Osteoblast (primary cell): ENCODE measurements at regions not wholly inside any gene's neighbourhood (a gene's known extent, or its start where the extent isn't known, plus 50 kb on each side); places are given as distances from the start of the nearest gene placed in this dataset.

ENCODE experiments used
- DNase-seq: peaks from one replicate; pipeline ENCODE4 v3.0.0; 2011; ENCODE audit warnings: low spot score, mixed read lengths; ENCODE audit not compliant: insufficient read length; ENCODE audit errors: missing footprints
- H2AFZ ChIP-seq: 2 replicates; pipeline ENCODE4 v1.6.0; 2011; ENCODE audit warnings: mild to moderate bottlenecking, low read length
- H3K27ac ChIP-seq: 2 replicates; pipeline ENCODE4 v1.5.1; 2011; ENCODE audit warnings: mild to moderate bottlenecking, low read depth, low read length, moderate library complexity
- H3K27me3 ChIP-seq: 2 replicates; pipeline ENCODE4 v1.6.0; 2012; ENCODE audit warnings: mild to moderate bottlenecking, control low read depth, inconsistent platforms, low read length, moderate library complexity; ENCODE audit not compliant: insufficient read depth
- H3K36me3 ChIP-seq: 2 replicates; pipeline ENCODE4 v1.5.1; 2011; ENCODE audit warnings: mild to moderate bottlenecking, low read length, control low read depth, moderate library complexity; ENCODE audit not compliant: insufficient read depth
- H3K4me1 ChIP-seq: 2 replicates; pipeline ENCODE4 v1.5.1; 2011; ENCODE audit warnings: mild to moderate bottlenecking, low read length, control low read depth, moderate library complexity; ENCODE audit not compliant: insufficient read depth
- H3K4me2 ChIP-seq: 2 replicates; pipeline ENCODE4 v1.6.0; 2011; ENCODE audit warnings: mild to moderate bottlenecking, low read length; ENCODE audit not compliant: insufficient read depth
- H3K4me3 ChIP-seq: fragments of 200-600 bp; sonication (generic); 3 replicates; pipeline ENCODE4 v1.5.1; 2012; ENCODE audit warnings: mild to moderate bottlenecking, low read length, inconsistent platforms; ENCODE audit not compliant: insufficient read depth
- H3K79me2 ChIP-seq: 2 replicates; pipeline ENCODE4 v1.6.0; 2012; ENCODE audit warnings: mild to moderate bottlenecking, low read length, control low read depth, inconsistent platforms; ENCODE audit not compliant: insufficient read depth
- H3K9me3 ChIP-seq: 2 replicates; pipeline ENCODE4 v1.5.1; 2011; ENCODE audit warnings: low read depth, low read length, control low read depth
- H4K20me1 ChIP-seq: 2 replicates; pipeline ENCODE4 v1.6.0; 2012; ENCODE audit warnings: mild to moderate bottlenecking, low read length, control low read depth; ENCODE audit not compliant: insufficient read depth
- TF ChIP-seq, protein P1 (sequence below): IDR thresholded peaks from 2 replicates; pipeline ENCODE4 v1.5.1; 2011; ENCODE audit warnings: mild to moderate bottlenecking, low read depth, low read length, moderate library complexity; ENCODE audit errors: extremely low read depth

DNA sequence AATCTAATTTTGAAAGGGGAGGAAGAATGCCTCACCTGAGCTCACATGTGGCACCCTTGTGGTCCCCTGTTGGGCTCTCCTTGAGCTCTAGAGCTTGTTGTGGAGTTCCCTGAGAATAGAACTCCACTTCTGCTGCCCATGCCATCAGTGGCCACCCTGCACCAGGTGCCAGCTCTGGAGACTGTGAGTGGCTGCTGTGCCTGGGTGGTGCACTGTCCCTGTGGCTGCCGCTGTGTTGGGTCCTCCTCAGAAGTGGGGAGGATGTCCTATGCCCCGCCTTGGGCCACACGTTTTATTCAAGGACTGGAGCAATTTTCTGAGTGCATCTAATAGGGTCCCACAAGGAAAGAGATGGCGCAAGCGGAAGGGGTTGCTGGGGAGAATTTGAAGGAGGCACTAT, 67.9 kb upstream of the MAP3K7 start:
- TF ChIP-seq, protein P1, sequence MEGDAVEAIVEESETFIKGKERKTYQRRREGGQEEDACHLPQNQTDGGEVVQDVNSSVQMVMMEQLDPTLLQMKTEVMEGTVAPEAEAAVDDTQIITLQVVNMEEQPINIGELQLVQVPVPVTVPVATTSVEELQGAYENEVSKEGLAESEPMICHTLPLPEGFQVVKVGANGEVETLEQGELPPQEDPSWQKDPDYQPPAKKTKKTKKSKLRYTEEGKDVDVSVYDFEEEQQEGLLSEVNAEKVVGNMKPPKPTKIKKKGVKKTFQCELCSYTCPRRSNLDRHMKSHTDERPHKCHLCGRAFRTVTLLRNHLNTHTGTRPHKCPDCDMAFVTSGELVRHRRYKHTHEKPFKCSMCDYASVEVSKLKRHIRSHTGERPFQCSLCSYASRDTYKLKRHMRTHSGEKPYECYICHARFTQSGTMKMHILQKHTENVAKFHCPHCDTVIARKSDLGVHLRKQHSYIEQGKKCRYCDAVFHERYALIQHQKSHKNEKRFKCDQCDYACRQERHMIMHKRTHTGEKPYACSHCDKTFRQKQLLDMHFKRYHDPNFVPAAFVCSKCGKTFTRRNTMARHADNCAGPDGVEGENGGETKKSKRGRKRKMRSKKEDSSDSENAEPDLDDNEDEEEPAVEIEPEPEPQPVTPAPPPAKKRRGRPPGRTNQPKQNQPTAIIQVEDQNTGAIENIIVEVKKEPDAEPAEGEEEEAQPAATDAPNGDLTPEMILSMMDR = no peak
- Histone ChIP-seq H2AFZ (no peak overlapping the region), H3K9me3 (no peaks in the 10 kb centered on the region), H3K27ac (no peak overlapping the region), H3K4me1 (no peaks in the 10 kb centered on the region), H3K79me2 (no peaks in the 10 kb centered on the region), H3K27me3 (no peaks in the 10 kb centered on the region), H3K4me3 (no peak overlapping the region), H4K20me1 (no peaks in the 10 kb centered on the region), H3K4me2 (no peak overlapping the region), H3K36me3 (no peaks in the 10 kb centered on the region)
- DNase-seq = no peak

DNA sequence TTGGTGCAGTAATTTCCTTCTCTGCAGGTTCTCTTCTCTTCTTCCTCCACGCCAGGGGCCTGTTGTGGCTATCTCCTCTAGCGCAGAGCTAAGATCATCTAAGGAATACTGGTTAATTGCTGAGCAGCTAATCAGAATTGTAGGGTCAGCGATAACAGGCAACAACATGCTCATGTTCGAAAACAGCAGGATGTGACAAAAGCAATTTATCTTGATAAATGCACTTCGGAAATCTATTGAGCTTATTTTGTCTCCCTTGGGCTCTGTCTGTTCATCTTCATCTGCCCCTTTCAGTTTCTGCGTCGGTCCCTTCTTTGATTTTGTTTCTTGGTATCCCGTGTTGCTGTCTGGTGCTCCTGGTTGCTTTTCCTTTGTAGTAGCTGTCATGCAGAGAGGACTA, 67.3 kb upstream of the MAP3K7 start:
- Histone ChIP-seq H3K27me3 (no peaks in the 10 kb centered on the region), H3K27ac (no peak overlapping the region), H4K20me1 (no peaks in the 10 kb centered on the region), H3K79me2 (no peaks in the 10 kb centered on the region), H3K4me3 (no peak overlapping the region), H3K4me2 (no peak overlapping the region), H2AFZ (no peak overlapping the region), H3K36me3 (no peaks in the 10 kb centered on the region), H3K4me1 (no peaks in the 10 kb centered on the region), H3K9me3 (no peaks in the 10 kb centered on the region)
- DNase-seq = no peak
- TF ChIP-seq, protein P1 = no peak

DNA sequence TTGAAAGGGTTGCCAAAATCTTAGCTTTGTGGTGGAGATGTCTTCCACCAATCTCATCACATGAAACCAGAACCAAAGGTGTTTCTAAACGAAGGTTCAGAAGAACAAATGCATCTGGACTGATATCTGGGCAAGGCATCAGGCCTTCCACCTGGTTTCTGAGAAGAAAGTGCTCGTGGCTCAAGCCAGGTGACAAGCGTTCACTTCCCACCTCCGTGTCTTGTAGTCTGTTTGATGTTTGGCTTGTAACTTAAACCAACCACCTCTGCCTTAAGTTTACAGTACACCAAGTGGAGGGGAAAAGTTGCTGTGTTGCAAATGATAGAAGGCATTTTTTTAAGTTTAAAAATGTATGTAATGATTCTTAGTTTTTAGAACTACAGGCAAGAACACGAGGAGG, 66.9 kb upstream of the MAP3K7 start:
- Histone ChIP-seq H3K27me3 (no peaks in the 10 kb centered on the region), H3K79me2 (no peaks in the 10 kb centered on the region), H3K4me2 (no peak overlapping the region), H3K27ac (no peak overlapping the region), H3K4me3 (no peak overlapping the region), H3K4me1 (no peaks in the 10 kb centered on the region), H3K36me3 (no peaks in the 10 kb centered on the region), H4K20me1 (no peaks in the 10 kb centered on the region), H3K9me3 (no peaks in the 10 kb centered on the region), H2AFZ (no peak overlapping the region)
- TF ChIP-seq, protein P1 = no peak
- DNase-seq = no peak

DNA sequence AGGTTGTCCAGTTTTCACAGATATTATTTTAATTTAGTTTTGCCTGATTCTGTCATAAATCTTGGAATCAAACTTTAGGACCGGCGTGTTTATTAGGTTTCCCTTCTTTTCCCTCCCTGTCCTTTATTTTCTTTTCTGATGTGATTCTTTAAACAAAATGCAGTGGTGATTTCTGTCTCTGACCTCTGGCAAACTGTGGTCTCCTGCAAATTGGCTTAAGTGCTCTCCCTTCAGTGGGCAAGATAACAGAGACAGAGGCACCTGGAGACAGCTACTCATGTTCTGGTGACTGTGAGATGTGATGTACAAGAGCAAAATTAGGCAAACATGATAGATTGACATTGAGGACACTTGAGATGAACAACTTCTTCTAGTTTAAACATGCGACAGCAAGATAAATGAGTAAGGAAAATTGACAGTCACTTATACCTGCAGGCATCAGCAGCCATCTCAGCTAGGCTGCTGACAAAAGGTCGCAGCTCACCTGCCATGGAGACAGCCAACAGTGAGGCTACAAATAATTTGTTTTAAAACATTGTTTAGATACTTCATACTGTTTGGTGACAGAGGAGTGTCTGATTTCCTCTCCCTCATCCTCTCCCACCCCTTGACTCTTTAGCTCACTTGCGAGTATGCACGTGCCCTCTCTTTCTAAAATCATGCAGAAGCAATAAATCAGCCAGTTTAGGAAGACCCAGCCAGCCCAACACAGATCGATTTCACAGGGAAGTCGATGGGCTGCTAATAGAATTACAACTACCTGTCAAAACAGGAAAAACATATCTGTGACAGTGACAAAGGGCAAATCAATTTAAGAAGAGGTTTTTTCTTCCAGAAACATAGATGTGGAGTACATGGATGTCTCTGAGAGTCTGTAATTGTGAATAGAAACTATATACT, 63.4 kb upstream of the MAP3K7 start:
- H3K4me1 ChIP-seq = no peaks in the 10 kb centered on the region
- H3K27me3 ChIP-seq = no peaks in the 10 kb centered on the region
- no peaks in the 10 kb centered on the region for H4K20me1 ChIP-seq
- H3K27ac ChIP-seq = no peak overlapping the region
- H3K4me2 ChIP-seq = no peak overlapping the region
- no peak overlapping the region for H3K4me3 ChIP-seq
- H3K79me2 ChIP-seq = no peaks in the 10 kb centered on the region
- H3K36me3 ChIP-seq = no peaks in the 10 kb centered on the region
- H2AFZ ChIP-seq = no peak overlapping the region
- TF ChIP-seq, protein P1 = no peak
- DNase-seq = no peak
- no peaks in the 10 kb centered on the region for H3K9me3 ChIP-seq
